H1 (cell line): ENCODE measurements at regions not wholly inside any gene's neighbourhood (a gene's known extent, or its start where the extent isn't known, plus 50 kb on each side); places are given as distances from the start of the nearest gene placed in this dataset.
A peak's percentile ranks its signal among the peaks of the same experiment; 100 is the strongest.

Experiments used
- CTCF ChIA-PET: fragments of 300-600 bp; sonication (Branson Sonifier 250); formaldehyde crosslinking; loops from one replicate; lab custom pipeline; 2021; ENCODE audit not compliant: partially characterized antibody; lab: Charles Lee
- POLR2A ChIA-PET: fragments of 300-600 bp; sonication (Branson Sonifier 250); formaldehyde crosslinking; loops from one replicate; lab custom pipeline; 2021; ENCODE audit warnings: inconsistent platforms; ENCODE audit not compliant: partially characterized antibody; lab: Charles Lee
- DNase-seq, 2 experiments: peaks; one replicate each; pipeline versions ENCODE4 v3.0.0 to v3.0.0-alpha.2; 2010 to 2022; ENCODE audit warnings: low spot score in 2 of 2, low read depth in 1 of 2, mixed read lengths in 1 of 2
- FAIRE-seq: peaks from 2 replicates; lab custom pipeline; 2011; peaks lifted over from hg19 to GRCh38; lab: Jason Lieb, UNC
- H2AFZ ChIP-seq: 2 replicates; pipeline ENCODE4 v1.8.1; 2012; ENCODE audit warnings: low read length, inconsistent platforms
- H2AK5ac ChIP-seq: 2 replicates; pipeline ENCODE4 v1.6.1; 2013; ENCODE audit warnings: low read depth, low read length
- H2BK120ac ChIP-seq: replicated peaks from 2 replicates; pipeline ENCODE3; 2013; ENCODE audit warnings: low read depth, low read length, inconsistent platforms
- H2BK12ac ChIP-seq: 2 replicates; pipeline ENCODE4 v1.6.1; 2013; ENCODE audit warnings: low read depth, low read length
- H2BK15ac ChIP-seq: 2 replicates; pipeline ENCODE4 v1.6.1; 2013; ENCODE audit warnings: low read length
- H2BK20ac ChIP-seq: 2 replicates; pipeline ENCODE4 v1.6.1; 2013; ENCODE audit warnings: low read length
- H2BK5ac ChIP-seq: 2 replicates; pipeline ENCODE4 v1.6.1; 2013; ENCODE audit warnings: low read depth, low read length
- H3K14ac ChIP-seq: 2 replicates; pipeline ENCODE4 v1.6.1; 2013; ENCODE audit warnings: inconsistent platforms; ENCODE audit not compliant: insufficient read length
- H3K18ac ChIP-seq: 2 replicates; pipeline ENCODE4 v1.6.1; 2013; ENCODE audit warnings: low read length; ENCODE audit errors: extremely low read depth
- H3K23ac ChIP-seq: 2 replicates; pipeline ENCODE4 v1.6.1; 2013; ENCODE audit warnings: inconsistent platforms; ENCODE audit not compliant: insufficient read length
- H3K23me2 ChIP-seq: 2 replicates; pipeline ENCODE4 v1.6.1; 2013; ENCODE audit warnings: low read depth, low read length
- H3K27ac ChIP-seq: 2 replicates; pipeline ENCODE4 v1.6.1; 2011; ENCODE audit warnings: low read depth, low read length, inconsistent platforms
- H3K27me3 ChIP-seq, 4 experiments: replicated peaks in 1 of 4; 1 replicate in 1 of 4; 2 replicates in 3 of 4; pipeline versions ENCODE4 v1.6.1 to v1.8.1; 2011 to 2013; ENCODE audit warnings: low read length in 3 of 4, mild to moderate bottlenecking in 3 of 4, inconsistent platforms in 2 of 4, mixed read lengths in 2 of 4, moderate library complexity in 1 of 4; ENCODE audit not compliant: control insufficient read depth in 3 of 4, insufficient read depth in 3 of 4; ENCODE audit errors: extremely low read depth in 1 of 4
- H3K36me3 ChIP-seq, 4 experiments: 2 replicates each; pipeline versions ENCODE4 v1.6.1 to v1.8.1; 2011 to 2013; ENCODE audit warnings: mild to moderate bottlenecking in 4 of 4, low read length in 3 of 4, moderate library complexity in 2 of 4, control low read depth in 1 of 4, inconsistent platforms in 1 of 4; ENCODE audit not compliant: insufficient read depth in 4 of 4, control insufficient read depth in 2 of 4
- H3K4ac ChIP-seq: replicated peaks from 2 replicates; pipeline ENCODE3; 2013; ENCODE audit warnings: low read length, low read depth, mixed read lengths, inconsistent platforms; ENCODE audit not compliant: insufficient read length
- H3K4me1 ChIP-seq, 4 experiments: replicated peaks in 1 of 4; 1 replicate in 1 of 4; 2 replicates in 3 of 4; pipeline versions ENCODE4 v1.6.1 to v1.8.1; 2011 to 2013; ENCODE audit warnings: low read length in 3 of 4, inconsistent platforms in 2 of 4, mixed read lengths in 1 of 4; ENCODE audit not compliant: insufficient read depth in 4 of 4, control insufficient read depth in 3 of 4
- H3K4me2 ChIP-seq, 2 experiments: 2 replicates each; pipeline versions ENCODE4 v1.6.1 to v1.8.1; 2011 to 2013; ENCODE audit warnings: low read depth in 2 of 2, low read length in 2 of 2, control low read depth in 1 of 2, inconsistent platforms in 1 of 2, mild to moderate bottlenecking in 1 of 2; ENCODE audit not compliant: insufficient read depth in 1 of 2
- H3K4me3 ChIP-seq, 4 experiments: fragments of 200-600, 300-600 bp in 1 of 4; sonication (generic), shearing (Covaris generic), sonication (Bioruptor Twin) in 1 of 4; 2 replicates each; pipeline versions ENCODE4 v1.5.1 to v1.8.1; 2011 to 2016; ENCODE audit warnings: low read length in 4 of 4, low read depth in 3 of 4, control low read depth in 2 of 4, inconsistent platforms in 2 of 4, mild to moderate bottlenecking in 2 of 4, mixed read lengths in 1 of 4, moderate library complexity in 1 of 4; ENCODE audit not compliant: insufficient read depth in 2 of 4; ENCODE audit errors: extremely low read depth in 1 of 4
- H3K56ac ChIP-seq: replicated peaks from 2 replicates; pipeline ENCODE3; 2013; ENCODE audit warnings: low read depth, mild to moderate bottlenecking, mixed read lengths, low read length, inconsistent platforms; ENCODE audit not compliant: insufficient read length
- H3K79me1 ChIP-seq: 2 replicates; pipeline ENCODE4 v1.6.1; 2013; ENCODE audit warnings: low read depth, low read length, control low read depth
- H3K79me2 ChIP-seq, 2 experiments: 2 replicates each; pipeline versions ENCODE4 v1.6.1 to v1.8.1; 2012 to 2013; ENCODE audit warnings: low read length in 2 of 2, mild to moderate bottlenecking in 2 of 2, inconsistent platforms in 1 of 2; ENCODE audit not compliant: insufficient read depth in 2 of 2, control insufficient read depth in 1 of 2
- H3K9ac ChIP-seq, 4 experiments: replicated peaks in 1 of 4; 1 replicate in 1 of 4; 2 replicates in 3 of 4; pipeline versions ENCODE4 v1.6.1 to v1.8.1; 2011 to 2013; ENCODE audit warnings: low read depth in 3 of 4, low read length in 3 of 4, control low read depth in 2 of 4, mild to moderate bottlenecking in 2 of 4, moderate library complexity in 2 of 4, inconsistent platforms in 1 of 4; ENCODE audit errors: extremely low read depth in 1 of 4
- H3K9me3 ChIP-seq, 2 experiments: 2 replicates each; pipeline versions ENCODE4 v1.6.1 to v1.8.1; 2012 to 2013; ENCODE audit warnings: mild to moderate bottlenecking in 2 of 2, moderate library complexity in 2 of 2, control low read depth in 1 of 2, inconsistent platforms in 1 of 2, low read depth in 1 of 2, low read length in 1 of 2, mixed read lengths in 1 of 2; ENCODE audit not compliant: insufficient read depth in 2 of 2
- H4K20me1 ChIP-seq, 2 experiments: replicated peaks in 1 of 2; 2 replicates each; pipeline versions ENCODE3 to v1.8.1; 2011 to 2013; ENCODE audit warnings: inconsistent platforms in 2 of 2, low read length in 2 of 2, mild to moderate bottlenecking in 1 of 2; ENCODE audit not compliant: insufficient read depth in 2 of 2, control insufficient read depth in 1 of 2
- H4K5ac ChIP-seq: 2 replicates; pipeline ENCODE4 v1.6.1; 2013; ENCODE audit warnings: low read length, low read depth, mixed read lengths, inconsistent platforms; ENCODE audit not compliant: insufficient read length
- H4K8ac ChIP-seq: 2 replicates; pipeline ENCODE4 v1.8.0; 2013; ENCODE audit warnings: mild to moderate bottlenecking, moderate library complexity, low read length, inconsistent platforms; ENCODE audit not compliant: insufficient read depth; ENCODE audit errors: extremely low read depth
- H4K91ac ChIP-seq: replicated peaks from 2 replicates; pipeline ENCODE3; 2013; ENCODE audit warnings: low read length, mixed read lengths, inconsistent platforms; ENCODE audit not compliant: insufficient read length
- CHD2 ChIP-seq: IDR thresholded peaks from 2 replicates; pipeline ENCODE4 v1.6.1; 2012; ENCODE audit warnings: low read length, improper control_type of control experiment
- EZH2 ChIP-seq: fragments of 200-600 bp; sonication (generic); IDR thresholded peaks from 2 replicates; pipeline ENCODE4 v1.7.1; 2012; ENCODE audit warnings: low read depth, mild to moderate bottlenecking, moderate library complexity, low read length, inconsistent platforms; ENCODE audit not compliant: severe bottlenecking
- GABPA ChIP-seq: IDR thresholded peaks from 2 replicates; pipeline ENCODE4 v1.6.1; 2011; ENCODE audit warnings: mild to moderate bottlenecking, low read length, moderate library complexity, borderline replicate concordance; ENCODE audit not compliant: insufficient read depth
- HDAC2 ChIP-seq, 2 experiments: fragments of 300-600 bp in 1 of 2; sonication (generic) in 1 of 2; IDR thresholded peaks; 2 replicates each; pipeline ENCODE4 v1.6.1; 2011 to 2012; ENCODE audit warnings: low read depth in 2 of 2, low read length in 2 of 2, mild to moderate bottlenecking in 2 of 2, moderate library complexity in 2 of 2, borderline replicate concordance in 1 of 2, inconsistent platforms in 1 of 2
- KDM4A ChIP-seq: IDR thresholded peaks from one replicate; pipeline ENCODE4 v1.7.1; 2012; ENCODE audit warnings: low read depth, mild to moderate bottlenecking, moderate library complexity, low read length, inconsistent platforms; ENCODE audit not compliant: severe bottlenecking
- POLR2AphosphoS5 ChIP-seq: IDR thresholded peaks from 2 replicates; pipeline ENCODE4 v1.6.1; 2011; ENCODE audit warnings: low read depth, low read length
- RFX5 ChIP-seq: IDR thresholded peaks from 2 replicates; pipeline ENCODE4 v1.6.1; 2011; ENCODE audit warnings: low read depth, low read length, improper control_type of control experiment, borderline replicate concordance
- SP2 ChIP-seq: IDR thresholded peaks from 2 replicates; pipeline ENCODE4 v1.6.1; 2012; ENCODE audit warnings: mild to moderate bottlenecking, low read length, inconsistent platforms
- SRF ChIP-seq: IDR thresholded peaks from 2 replicates; pipeline ENCODE4 v1.6.1; 2011; ENCODE audit warnings: mild to moderate bottlenecking, low read depth, low read length, moderate library complexity
- TEAD4 ChIP-seq: IDR thresholded peaks from 2 replicates; pipeline ENCODE4 v1.6.1; 2012; ENCODE audit warnings: low read depth, low read length, inconsistent platforms, mixed read lengths
- YY1 ChIP-seq: IDR thresholded peaks from 2 replicates; pipeline ENCODE4 v1.6.1; 2011; ENCODE audit warnings: low read depth, mild to moderate bottlenecking, low read length
- WGBS, 2 experiments: shearing (Covaris generic) in 1 of 2; methylation state at CpG; one replicate each; pipeline versions ENCODE4 v1.1.6 to v1.1.7; 2013 to 2015; ENCODE audit warnings: low lambda C conversion rate in 2 of 2, mixed read lengths in 2 of 2, inconsistent platforms in 1 of 2, low coverage in 1 of 2, missing lambda C conversion rate in 1 of 2; ENCODE audit not compliant: insufficient replicate concordance in 2 of 2, insufficient coverage in 1 of 2, insufficient read length in 1 of 2; ENCODE audit errors: extremely low coverage in 1 of 2, missing lambda C conversion rate in 1 of 2; 5-methylcytosine and 5-hydroxymethylcytosine counted together
- TF ChIP-seq, protein P1 (sequence below): IDR thresholded peaks from 2 replicates; pipeline ENCODE4 v1.6.1; 2012; ENCODE audit warnings: low read length, inconsistent platforms
- TF ChIP-seq, protein P2 (sequence below): IDR thresholded peaks from 2 replicates; pipeline ENCODE4 v1.6.1; 2012; ENCODE audit warnings: inconsistent platforms

DNA sequence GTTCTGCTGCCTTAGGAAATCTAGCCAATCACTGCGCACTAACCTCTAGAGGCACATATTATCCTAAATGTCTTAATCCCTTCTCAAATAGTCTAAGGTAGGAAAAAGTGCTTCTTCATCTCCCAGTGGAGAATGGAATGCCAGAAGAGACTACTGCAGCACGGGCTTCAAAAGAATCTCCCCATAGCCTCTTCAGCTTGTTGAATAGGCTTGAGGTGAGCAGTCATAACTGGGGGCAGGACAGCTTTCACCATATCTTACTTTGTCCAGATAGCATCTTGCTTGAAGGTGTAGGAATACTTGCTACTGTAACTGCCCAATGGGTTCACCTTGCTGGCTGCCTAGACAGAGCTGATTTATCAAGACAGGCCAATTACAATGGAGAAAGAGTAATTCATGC is 88.8 kb downstream of the MBL2 start:
- Histone ChIP-seq H4K91ac (no peak overlapping the region), H3K27ac (no peak overlapping the region), H2BK12ac (no peak overlapping the region), H3K27me3 (no peaks in the 10 kb centered on the region), H3K4me3 (no peak overlapping the region), H3K18ac (no peak overlapping the region), H3K9ac (peak overlapping the region in 1 of 4 experiments; percentile 34; a peak in 1 of 7 replicates), H3K79me2 (no peaks in the 10 kb centered on the region), H4K8ac (no peak overlapping the region), H3K79me1 (no peaks in the 10 kb centered on the region), H2AK5ac (no peak overlapping the region), H3K23me2 (no peaks in the 10 kb centered on the region), H3K23ac (no peak overlapping the region), H3K4me2 (no peak overlapping the region), H4K20me1 (no peaks in the 10 kb centered on the region), H3K36me3 (no peaks in the 10 kb centered on the region), H2BK20ac (no peak overlapping the region), H2BK120ac (no peak overlapping the region), H3K4ac (no peak overlapping the region), H3K56ac (no peak overlapping the region), H2BK15ac (no peak overlapping the region), H3K14ac (no peak overlapping the region), H2BK5ac (no peak overlapping the region), H3K4me1 (no peaks in the 10 kb centered on the region), H4K5ac (no peak overlapping the region), H2AFZ (no peak overlapping the region), H3K9me3 (no peaks in the 10 kb centered on the region)
- 94% methylated on average over 2 of the region's 2 CpGs; no CpG with 5 or more reads in 1 of the 2 experiments for WGBS, 2 experiments
- ChIA-PET POLR2A (no interaction called here), CTCF (interaction anchor here (0.5 kb wide), 1 partner anchor 1076 kb away, joined by 3 read pairs; no protein-coding TSS in a partner anchor)
- no peak for DNase-seq
- no peak for FAIRE-seq
- TF ChIP-seq SP2, result no peak
- TF ChIP-seq KDM4A, result no peak
- no peak for TF ChIP-seq YY1
- no peak for TF ChIP-seq EZH2
- no peak for TF ChIP-seq RFX5
- TF ChIP-seq TEAD4, result no peak
- TF ChIP-seq, protein P1, sequence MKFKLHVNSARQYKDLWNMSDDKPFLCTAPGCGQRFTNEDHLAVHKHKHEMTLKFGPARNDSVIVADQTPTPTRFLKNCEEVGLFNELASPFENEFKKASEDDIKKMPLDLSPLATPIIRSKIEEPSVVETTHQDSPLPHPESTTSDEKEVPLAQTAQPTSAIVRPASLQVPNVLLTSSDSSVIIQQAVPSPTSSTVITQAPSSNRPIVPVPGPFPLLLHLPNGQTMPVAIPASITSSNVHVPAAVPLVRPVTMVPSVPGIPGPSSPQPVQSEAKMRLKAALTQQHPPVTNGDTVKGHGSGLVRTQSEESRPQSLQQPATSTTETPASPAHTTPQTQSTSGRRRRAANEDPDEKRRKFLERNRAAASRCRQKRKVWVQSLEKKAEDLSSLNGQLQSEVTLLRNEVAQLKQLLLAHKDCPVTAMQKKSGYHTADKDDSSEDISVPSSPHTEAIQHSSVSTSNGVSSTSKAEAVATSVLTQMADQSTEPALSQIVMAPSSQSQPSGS, result no peak
- no peak for TF ChIP-seq SRF
- no peak for TF ChIP-seq HDAC2 (IDR thresholded peaks at IDR 0.05; ENCODE audit: borderline replicate concordance in 1 of 2, low read depth in 2 of 2, low read length in 2 of 2)
- TF ChIP-seq POLR2AphosphoS5, result no peak
- no peak for TF ChIP-seq CHD2
- no peak for TF ChIP-seq GABPA
- TF ChIP-seq, protein P2, sequence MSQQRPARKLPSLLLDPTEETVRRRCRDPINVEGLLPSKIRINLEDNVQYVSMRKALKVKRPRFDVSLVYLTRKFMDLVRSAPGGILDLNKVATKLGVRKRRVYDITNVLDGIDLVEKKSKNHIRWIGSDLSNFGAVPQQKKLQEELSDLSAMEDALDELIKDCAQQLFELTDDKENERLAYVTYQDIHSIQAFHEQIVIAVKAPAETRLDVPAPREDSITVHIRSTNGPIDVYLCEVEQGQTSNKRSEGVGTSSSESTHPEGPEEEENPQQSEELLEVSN, result no peak
